GM18909 (cell line): ENCODE measurements at regions not wholly inside any gene's neighbourhood (a gene's known extent, or its start where the extent isn't known, plus 50 kb on each side); places are given as distances from the start of the nearest gene placed in this dataset.

Experiments
- ATAC-seq: cut with Tn5 transposase; IDR thresholded peaks from one replicate; pipeline ENCODE4 v1.9.1; 2021; ENCODE audit warnings: mild to moderate bottlenecking; ENCODE audit not compliant: unreplicated experiment, poor library complexity

DNA sequence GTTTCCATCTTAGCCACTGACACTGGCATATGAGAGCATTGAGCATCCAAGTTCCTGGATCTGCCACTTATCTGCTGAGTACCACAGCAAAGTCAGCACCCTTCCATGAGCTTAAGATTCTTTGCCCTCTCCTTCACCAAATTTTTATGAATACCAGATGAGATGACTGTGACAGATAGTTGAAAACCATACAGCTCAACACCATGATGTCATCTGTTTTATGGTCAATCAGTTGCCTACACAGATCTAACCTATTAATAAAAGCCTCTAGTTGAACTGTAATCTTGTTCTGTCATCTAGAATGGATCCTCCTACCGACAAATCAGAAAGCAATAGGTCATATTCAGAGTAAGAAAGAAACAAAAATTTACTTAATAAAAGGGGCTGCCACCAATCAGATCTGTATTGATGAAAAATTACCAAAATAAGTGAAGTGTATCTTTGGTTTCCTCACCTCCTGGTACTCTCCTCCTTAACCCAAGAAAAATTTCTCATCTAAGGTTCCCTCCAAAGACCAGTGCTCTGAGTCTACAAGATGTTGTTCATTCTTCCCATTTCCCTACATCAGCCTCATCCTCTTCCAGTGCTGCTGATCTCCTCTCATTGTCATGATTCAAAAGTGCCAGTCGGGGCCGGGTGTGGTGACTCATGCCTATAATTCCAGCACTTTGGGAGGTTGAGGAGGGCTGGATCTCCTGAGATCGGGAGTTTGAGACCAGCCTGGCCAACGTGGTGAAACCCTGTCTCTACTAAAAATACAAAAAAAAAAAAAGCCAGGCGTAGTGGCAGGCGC, 138.8 kb upstream of the CTTNBP2NL start:
- no peak for ATAC-seq

GRCh38 chr1:112260699-112261098, 135.3 kb upstream of the CTTNBP2NL start:
- no peak for ATAC-seq

DNA sequence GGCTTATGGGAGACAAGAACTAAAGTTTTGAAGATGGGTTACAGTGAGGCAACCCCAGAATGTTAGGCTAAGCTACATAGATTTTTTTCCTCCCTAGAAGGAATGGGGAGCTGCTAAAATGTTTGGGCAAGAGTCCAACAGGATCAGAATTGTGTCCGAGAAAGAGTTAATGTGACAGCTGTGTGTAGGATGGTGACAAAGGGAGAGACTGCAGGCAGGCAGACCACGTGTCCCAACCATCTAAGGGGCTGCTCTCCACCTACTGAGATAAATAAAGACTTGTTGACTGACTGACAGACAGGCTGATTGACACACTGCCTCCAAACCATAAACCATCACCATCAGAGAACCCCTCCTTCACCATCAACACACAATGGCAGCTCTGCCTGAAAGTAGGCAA, 133.7 kb upstream of the CTTNBP2NL start:
- ATAC-seq: no peak

DNA sequence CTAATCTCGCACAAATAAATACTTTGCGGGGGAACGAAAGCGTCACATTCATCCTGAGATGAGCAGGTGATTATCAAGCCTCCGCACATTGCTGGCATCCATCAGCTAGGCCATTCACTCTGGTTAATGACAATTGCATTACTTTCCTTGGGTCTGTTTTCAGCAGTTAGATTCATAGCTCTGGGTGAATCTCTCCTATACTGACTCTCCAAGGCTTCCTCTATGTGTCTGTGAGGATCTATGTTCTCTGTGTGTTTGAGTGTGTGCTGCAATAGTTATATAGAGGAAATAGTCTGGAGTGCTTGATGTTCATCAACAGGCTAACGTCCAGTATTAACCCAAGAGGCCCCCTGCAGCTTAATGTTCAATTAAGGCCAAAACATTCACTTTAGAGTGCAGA, 133.0 kb upstream of the CTTNBP2NL start:
- no peak for ATAC-seq

DNA sequence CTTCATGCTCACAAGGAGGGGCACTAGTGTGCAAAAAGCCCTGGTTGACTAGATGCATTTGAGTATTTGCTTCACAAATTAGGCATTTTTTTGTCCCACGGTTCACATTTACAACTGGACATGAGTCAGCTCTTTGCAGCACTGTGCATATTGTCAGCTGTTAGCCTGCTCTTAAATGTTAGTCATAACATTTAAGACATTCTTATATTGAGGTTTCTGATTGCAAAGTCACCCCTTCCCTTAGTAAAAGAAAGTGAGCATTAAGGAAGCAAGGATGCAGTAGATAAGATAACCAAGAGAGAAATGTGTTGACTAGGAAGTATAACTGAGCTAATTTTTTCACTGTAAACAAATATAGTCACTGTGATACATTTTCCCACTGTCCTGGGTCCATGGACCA, 132.6 kb upstream of the CTTNBP2NL start:
- ATAC-seq: no peak

GRCh38 chr1:112264010-112264409, 132.0 kb upstream of the CTTNBP2NL start:
- ATAC-seq: no peak

GRCh38 chr1:112264553-112264952, 131.5 kb upstream of the CTTNBP2NL start:
- ATAC-seq: no peak

DNA sequence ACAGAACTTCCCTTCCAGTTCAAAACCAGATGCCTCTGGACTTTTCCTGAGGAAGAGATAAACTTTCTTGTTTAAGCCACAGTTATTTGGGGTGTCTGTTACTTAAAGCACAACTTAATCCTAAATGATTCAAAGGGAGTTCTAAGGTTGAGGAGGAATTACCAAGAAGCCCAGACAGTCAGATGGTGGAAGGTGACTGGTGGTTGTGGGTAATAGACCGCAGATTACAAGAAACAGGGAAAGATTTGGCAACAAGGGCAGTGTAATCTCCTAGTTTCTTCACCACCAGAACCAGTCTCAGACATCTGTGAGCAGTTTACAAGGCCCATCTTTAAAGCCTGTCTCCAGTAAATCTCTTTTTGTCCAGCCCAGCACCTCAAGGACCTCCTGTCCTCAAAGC, 130.1 kb upstream of the CTTNBP2NL start:
- no peak for ATAC-seq

DNA sequence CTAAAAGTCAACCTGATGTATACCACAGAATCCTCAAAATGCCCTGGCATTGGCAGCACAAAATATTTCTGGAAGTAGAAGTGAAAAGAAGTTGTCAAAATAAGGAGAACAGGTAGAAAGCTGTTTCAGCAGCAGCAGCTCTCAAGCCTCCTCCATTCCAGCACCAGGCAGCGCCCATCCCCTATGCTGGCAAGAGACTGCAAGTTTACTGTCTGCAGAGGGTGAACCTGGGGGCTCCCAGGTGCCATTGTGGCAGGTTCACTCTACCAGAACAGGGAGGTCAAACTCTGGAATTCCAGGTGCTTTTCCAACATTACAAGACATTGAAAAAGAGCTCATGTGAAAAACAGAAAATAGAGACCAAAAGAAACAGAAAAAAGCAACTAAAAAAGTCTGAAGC, 128.8 kb upstream of the CTTNBP2NL start:
- ATAC-seq: no peak

- ATAC-seq: no peak
Measured at GRCh38 chr1:112267929-112268328, 128.1 kb upstream of the CTTNBP2NL start.

- no peak for ATAC-seq
Measured at GRCh38 chr1:112268408-112268807, 127.6 kb upstream of the CTTNBP2NL start.

GRCh38 chr1:112271270-112271669, 124.7 kb upstream of the CTTNBP2NL start:
- ATAC-seq: no peak

- no peak for ATAC-seq
Measured at GRCh38 chr1:112272101-112272772, 123.8 kb upstream of the CTTNBP2NL start.

GRCh38 chr1:112284796-112285195, 111.2 kb upstream of the CTTNBP2NL start:
- no peak for ATAC-seq

DNA sequence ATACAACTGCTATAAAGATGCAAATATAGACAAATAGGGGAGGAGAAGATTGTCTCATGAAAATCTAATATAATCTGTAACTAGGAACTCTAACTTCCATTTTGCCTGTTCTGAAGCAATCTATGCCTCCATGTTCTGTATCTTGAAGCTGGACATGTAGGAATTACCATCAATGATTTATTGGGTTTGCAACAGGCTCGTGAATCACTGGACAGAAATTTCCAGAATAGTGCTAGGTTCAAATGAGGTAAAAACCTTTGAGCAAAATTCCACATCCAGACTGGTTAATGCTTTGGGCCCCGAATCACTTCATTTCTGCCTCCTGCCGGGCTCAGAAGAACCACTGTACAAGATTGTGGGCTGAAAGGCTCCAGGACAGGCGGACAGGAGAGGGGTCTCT, 110.7 kb upstream of the CTTNBP2NL start:
- no peak for ATAC-seq

DNA sequence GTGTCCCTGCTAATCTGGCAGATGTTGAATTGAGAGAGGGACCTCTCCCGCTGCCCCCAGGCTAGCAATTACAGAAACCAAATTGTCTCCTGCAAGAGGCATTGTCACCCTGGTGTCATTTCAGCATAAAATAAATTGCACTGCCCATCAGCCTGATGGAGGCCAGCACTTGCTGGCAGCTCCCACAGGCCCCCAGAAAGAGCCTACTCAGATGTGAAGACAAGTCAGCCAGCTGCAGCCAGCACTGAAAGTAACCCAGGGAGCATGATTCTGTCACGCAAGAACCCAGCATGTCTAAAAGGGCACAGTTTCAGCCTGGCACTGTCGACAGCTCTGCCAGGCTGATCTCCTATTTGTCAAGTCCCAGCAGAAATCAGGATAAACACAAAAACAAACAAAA, 110.3 kb upstream of the CTTNBP2NL start:
- ATAC-seq: no peak

GRCh38 chr1:112296908-112297307, 99.1 kb upstream of the CTTNBP2NL start:
- ATAC-seq: no peak

GRCh38 chr1:112297536-112297935, 98.5 kb upstream of the CTTNBP2NL start:
- no peak for ATAC-seq

- ATAC-seq: no peak
Measured at GRCh38 chr1:112298558-112298957, 97.5 kb upstream of the CTTNBP2NL start.

GRCh38 chr1:112304126-112304525, 91.9 kb upstream of the CTTNBP2NL start:
- no peak for ATAC-seq

GRCh38 chr1:112304612-112305011, 91.4 kb upstream of the CTTNBP2NL start:
- ATAC-seq: no peak
